Panc1 (cell line): ENCODE measurements at regions not wholly inside any gene's neighbourhood (a gene's known extent, or its start where the extent isn't known, plus 50 kb on each side); places are given as distances from the start of the nearest gene placed in this dataset.

ENCODE experiments used
- ATAC-seq: fragments of 200-7000 bp; cut with Tn5 transposase; 2 replicates; pipeline ENCODE4 v1.9.1; 2020; ENCODE audit warnings: mild to moderate bottlenecking, moderate library complexity
- BruUV-seq: library from RNA; stranded (reverse); fragments of 400-500 nt; replicated peaks from 2 replicates; lab custom pipeline; 2021; lab: Mats Ljungman, UMichigan
- CTCF ChIA-PET: fragments of 300-600 bp; sonication (Branson Sonifier 250); formaldehyde crosslinking; loops from one replicate; lab custom pipeline; 2022; ENCODE audit warnings: antibody characterized with exemption; lab: Charles Lee
- POLR2A ChIA-PET: fragments of 300-600 bp; sonication (Branson Sonifier 250); formaldehyde crosslinking; loops from one replicate; lab custom pipeline; 2022; ENCODE audit warnings: antibody characterized with exemption; lab: Charles Lee
- DNase-seq: peaks from one replicate; pipeline ENCODE4 v3.0.0-alpha.2; 2010; ENCODE audit warnings: low read depth, low spot score
- H3K27ac ChIP-seq: 2 replicates; pipeline ENCODE4 v1.5.1; 2011; ENCODE audit warnings: mild to moderate bottlenecking, low read length, inconsistent platforms
- H3K27me3 ChIP-seq: fragments of 200-500 bp; sonication (Bioruptor generic); 2 replicates; pipeline ENCODE4 v1.6.0; 2014; ENCODE audit warnings: low read length, inconsistent platforms; ENCODE audit not compliant: control insufficient read depth, insufficient read depth
- H3K36me3 ChIP-seq: fragments of 200-500 bp; sonication (Bioruptor generic); 2 replicates; pipeline ENCODE4 v1.5.1; 2014; ENCODE audit warnings: inconsistent platforms, mild to moderate bottlenecking, low read length, moderate library complexity; ENCODE audit not compliant: control insufficient read depth, insufficient read depth
- H3K4me1 ChIP-seq: 2 replicates; pipeline ENCODE4 v1.5.1; 2011; ENCODE audit warnings: inconsistent platforms, mild to moderate bottlenecking, low read length, moderate library complexity; ENCODE audit not compliant: control insufficient read depth, insufficient read depth
- H3K4me3 ChIP-seq, 2 experiments: 2 replicates each; pipeline ENCODE4 v1.5.1; 2011 to 2012; ENCODE audit warnings: low read depth in 2 of 2, low read length in 2 of 2, mild to moderate bottlenecking in 2 of 2, inconsistent platforms in 1 of 2, moderate library complexity in 1 of 2
- H3K9me3 ChIP-seq: fragments of 200-500 bp; sonication (Bioruptor generic); 2 replicates; pipeline ENCODE4 v1.5.1; 2014; ENCODE audit warnings: low read depth, mild to moderate bottlenecking, inconsistent platforms, low read length, moderate library complexity; ENCODE audit not compliant: control insufficient read depth, insufficient read depth
- CTCF ChIP-seq: fragments of 450-650 bp; IDR thresholded peaks from 2 replicates; pipeline ENCODE4 v1.5.1; 2017; ENCODE audit warnings: mild to moderate bottlenecking
- POLR2AphosphoS5 ChIP-seq: IDR thresholded peaks from 2 replicates; pipeline ENCODE4 v1.6.1; 2012; ENCODE audit warnings: mild to moderate bottlenecking, low read depth, low read length, moderate library complexity
- REST ChIP-seq, 2 experiments: IDR thresholded peaks; 2 replicates each; pipeline ENCODE4 v1.6.1; 2011 to 2012; ENCODE audit warnings: low read depth in 2 of 2, control low read depth in 1 of 2, low read length in 1 of 2, mild to moderate bottlenecking in 1 of 2, moderate library complexity in 1 of 2; ENCODE audit not compliant: insufficient read depth in 1 of 2
- SIN3A ChIP-seq: IDR thresholded peaks from 2 replicates; pipeline ENCODE4 v1.6.1; 2012; ENCODE audit warnings: low read depth, mild to moderate bottlenecking, low read length, moderate library complexity, borderline replicate concordance; ENCODE audit not compliant: insufficient read depth
- TCF7L2 ChIP-seq: IDR thresholded peaks from 2 replicates; pipeline ENCODE4 v1.6.1; 2011; ENCODE audit warnings: mild to moderate bottlenecking, low read depth, low read length, inconsistent platforms
- in situ Hi-C: cut with HindIII; loops from 2 replicates; pipeline ENCODE4 v1.10.0; 2016; ENCODE audit warnings: low sequenced_read_pairs, low pct_unique_long_range_greater_than_20kb
- intact Hi-C: fragments of 100-400 bp; cut with micrococcal nuclease; formaldehyde crosslinking; loops from one replicate; pipeline ENCODE4 v1.10.0; 2022; ENCODE audit not compliant: unreplicated experiment

GRCh38 chrX:7204619-7205018, 56.7 kb upstream of the PUDP start:
- Histone ChIP-seq H3K4me3 (no peak overlapping the region), H3K27me3 (no peaks in the 10 kb centered on the region), H3K4me1 (no peaks in the 10 kb centered on the region), H3K9me3 (no peaks in the 10 kb centered on the region), H3K27ac (no peak overlapping the region), H3K36me3 (no peaks in the 10 kb centered on the region)
- POLR2A ChIA-PET, result no interaction called here
- DNase-seq (no peak), ATAC-seq (no peak)
- TF ChIP-seq TCF7L2, result no peak
- TF ChIP-seq REST (IDR thresholded peaks at IDR 0.05; ENCODE audit: insufficient read depth in 1 of 2, low read depth in 2 of 2, low read length in 1 of 2), result no peak
- no peak for TF ChIP-seq SIN3A
- TF ChIP-seq POLR2AphosphoS5, result no peak
- TF ChIP-seq CTCF, result no peak
- CTCF ChIA-PET, result no interaction called here
- intact Hi-C loops (no loop called here), in situ Hi-C loops (no loop called here)
- no TSS peak for BruUV-seq

GRCh38 chrX:7202206-7202605, 54.3 kb upstream of the PUDP start:
- Histone ChIP-seq H3K9me3 (no peaks in the 10 kb centered on the region), H3K36me3 (no peaks in the 10 kb centered on the region), H3K4me3 (no peak overlapping the region), H3K4me1 (no peaks in the 10 kb centered on the region), H3K27me3 (no peaks in the 10 kb centered on the region), H3K27ac (no peak overlapping the region)
- BruUV-seq, result no TSS peak
- TF ChIP-seq SIN3A (no peak), POLR2AphosphoS5 (no peak)
- intact Hi-C loops, result no loop called here
- no peak for DNase-seq
- ATAC-seq, result no peak
- CTCF ChIA-PET, result no interaction called here
- POLR2A ChIA-PET, result no interaction called here
- in situ Hi-C loops, result no loop called here

GRCh38 chrX:7201496-7201895, 53.5 kb upstream of the PUDP start:
- intact Hi-C loops, result no loop called here
- H3K4me1 ChIP-seq, result no peaks in the 10 kb centered on the region
- in situ Hi-C loops, result no loop called here
- no peak for DNase-seq
- ChIA-PET POLR2A (no interaction called here), CTCF (no interaction called here)
- no peak overlapping the region for H3K4me3 ChIP-seq
- no peak for ATAC-seq
- H3K36me3 ChIP-seq, result no peaks in the 10 kb centered on the region
- BruUV-seq, result no TSS peak
- H3K27me3 ChIP-seq, result no peaks in the 10 kb centered on the region
- no peak overlapping the region for H3K27ac ChIP-seq
- no peaks in the 10 kb centered on the region for H3K9me3 ChIP-seq
- TF ChIP-seq POLR2AphosphoS5 (no peak), SIN3A (no peak), CTCF (no peak), REST (IDR thresholded peaks at IDR 0.05; ENCODE audit: insufficient read depth in 1 of 2, low read depth in 2 of 2, low read length in 1 of 2) (no peak), TCF7L2 (no peak)
